PC-3 (cell line): ENCODE measurements at regions not wholly inside any gene's neighbourhood (a gene's known extent, or its start where the extent isn't known, plus 50 kb on each side); places are given as distances from the start of the nearest gene placed in this dataset.

Experiments
- EZH2 ChIP-seq: fragments of 300-600 bp; sonication (generic); IDR thresholded peaks from one replicate; pipeline ENCODE4 v1.6.1; 2017; ENCODE audit warnings: antibody characterized with exemption, mild to moderate bottlenecking, low read length; ENCODE audit not compliant: unreplicated experiment
- EZH2phosphoT487 ChIP-seq: fragments of 300-600 bp; sonication (generic); IDR thresholded peaks from 2 replicates; pipeline ENCODE4 v1.6.1; 2018; ENCODE audit warnings: mild to moderate bottlenecking, antibody characterized with exemption, low read length, borderline replicate concordance
- TF ChIP-seq, protein P1 (sequence below): fragments of 300-600 bp; sonication (generic); conservative IDR thresholded peaks from 2 replicates; pipeline ENCODE4 v1.5.1; 2017; ENCODE audit warnings: antibody characterized with exemption, low read depth, mild to moderate bottlenecking, low read length

DNA sequence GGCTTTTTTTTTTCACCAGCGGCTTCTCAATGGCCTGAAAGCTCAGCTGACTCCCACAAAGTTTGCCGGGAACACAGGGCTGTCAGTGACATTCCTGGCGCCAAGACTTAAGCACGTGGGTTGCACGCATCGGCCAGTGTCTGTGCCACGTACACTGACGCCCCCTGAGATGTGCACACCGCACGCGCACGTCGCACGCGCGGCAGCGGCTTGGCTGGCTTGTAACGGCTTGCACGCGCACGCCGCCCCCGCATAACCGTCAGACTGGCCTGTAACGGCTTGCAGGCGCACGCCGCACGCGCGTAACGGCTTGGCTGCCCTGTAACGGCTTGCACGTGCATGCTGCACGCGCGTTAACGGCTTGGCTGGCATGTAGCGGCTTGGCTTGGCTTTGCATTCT, 63.2 kb downstream of the CCDC74A start:
- TF ChIP-seq, protein P1, sequence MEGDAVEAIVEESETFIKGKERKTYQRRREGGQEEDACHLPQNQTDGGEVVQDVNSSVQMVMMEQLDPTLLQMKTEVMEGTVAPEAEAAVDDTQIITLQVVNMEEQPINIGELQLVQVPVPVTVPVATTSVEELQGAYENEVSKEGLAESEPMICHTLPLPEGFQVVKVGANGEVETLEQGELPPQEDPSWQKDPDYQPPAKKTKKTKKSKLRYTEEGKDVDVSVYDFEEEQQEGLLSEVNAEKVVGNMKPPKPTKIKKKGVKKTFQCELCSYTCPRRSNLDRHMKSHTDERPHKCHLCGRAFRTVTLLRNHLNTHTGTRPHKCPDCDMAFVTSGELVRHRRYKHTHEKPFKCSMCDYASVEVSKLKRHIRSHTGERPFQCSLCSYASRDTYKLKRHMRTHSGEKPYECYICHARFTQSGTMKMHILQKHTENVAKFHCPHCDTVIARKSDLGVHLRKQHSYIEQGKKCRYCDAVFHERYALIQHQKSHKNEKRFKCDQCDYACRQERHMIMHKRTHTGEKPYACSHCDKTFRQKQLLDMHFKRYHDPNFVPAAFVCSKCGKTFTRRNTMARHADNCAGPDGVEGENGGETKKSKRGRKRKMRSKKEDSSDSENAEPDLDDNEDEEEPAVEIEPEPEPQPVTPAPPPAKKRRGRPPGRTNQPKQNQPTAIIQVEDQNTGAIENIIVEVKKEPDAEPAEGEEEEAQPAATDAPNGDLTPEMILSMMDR, result no peak
- no peak for TF ChIP-seq EZH2
- TF ChIP-seq EZH2phosphoT487, result no peak
